Ramos (cell line): ENCODE measurements at regions not wholly inside any gene's neighbourhood (a gene's known extent, or its start where the extent isn't known, plus 50 kb on each side); places are given as distances from the start of the nearest gene placed in this dataset.
"Not testable (repeated sequence)": the region's sequence is repeated elsewhere in the genome, so short reads cannot be mapped to it uniquely, and the experiment has no call there.

Source experiments
- in situ Hi-C: fragments of 300-500 bp; cut with MboI; formaldehyde crosslinking; loops from one replicate; pipeline ENCODE4 v1.14.3; 2022; ENCODE audit warnings: low sequenced_read_pairs; ENCODE audit not compliant: unreplicated experiment

DNA sequence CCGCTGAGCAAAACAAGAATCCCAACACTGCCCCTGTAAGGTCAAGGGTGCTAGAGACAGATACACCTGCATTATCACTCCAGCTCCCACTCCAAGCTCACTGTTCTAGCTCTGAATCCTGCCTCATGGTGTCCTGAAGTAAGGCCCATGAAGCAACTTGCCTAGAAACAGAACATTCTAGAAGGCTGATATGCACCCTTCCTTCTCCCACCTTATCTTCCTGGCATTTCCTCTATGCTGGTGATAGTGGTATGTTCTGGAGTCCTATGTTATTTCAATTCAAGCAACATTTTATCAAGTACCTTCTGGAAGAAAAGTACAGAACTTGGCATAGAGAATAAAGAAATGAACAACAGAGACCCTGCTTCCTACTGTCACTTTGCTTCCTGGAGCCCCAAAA is 317.1 kb upstream of the KAZN start:
- in situ Hi-C loops: no loop called here

DNA sequence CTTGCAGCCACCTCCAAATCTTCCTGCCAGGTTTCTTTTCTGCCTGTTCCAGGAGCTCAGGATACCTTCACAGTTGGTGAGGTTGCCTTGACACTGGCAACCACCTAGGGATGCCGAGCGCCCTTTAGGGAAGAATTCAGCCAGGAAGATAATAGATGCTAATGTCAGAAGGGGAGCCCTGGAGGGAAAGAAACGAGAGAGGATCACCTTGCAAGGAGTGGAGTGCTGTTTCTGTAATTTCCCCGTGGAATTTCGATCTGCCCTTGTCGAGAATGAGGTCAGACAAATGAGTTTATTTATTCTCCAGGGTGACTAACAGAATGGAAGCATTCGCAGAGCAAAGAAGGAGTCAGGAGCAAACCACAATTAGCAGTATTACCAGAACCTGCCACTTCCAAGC is 315.8 kb upstream of the KAZN start:
- in situ Hi-C loops: no loop called here

DNA sequence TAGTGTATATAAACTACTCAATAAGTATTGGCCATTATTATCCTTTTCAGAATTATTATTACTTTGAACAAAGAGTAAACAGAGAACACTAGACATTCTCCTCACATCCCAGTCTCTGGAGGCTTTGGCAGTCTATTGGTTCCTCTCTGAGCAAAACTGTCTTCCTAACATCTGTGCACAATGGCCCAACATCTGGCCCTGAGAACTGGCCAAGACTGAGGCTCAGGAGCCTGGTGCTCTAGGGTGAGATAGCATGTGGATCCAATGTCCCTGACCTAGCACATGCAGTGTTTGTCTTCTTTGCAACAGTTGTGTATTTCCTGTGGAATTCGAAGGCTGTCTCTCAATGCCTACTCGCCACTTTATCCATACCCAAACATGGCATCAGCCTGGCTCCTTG is 313.2 kb upstream of the KAZN start:
- in situ Hi-C loops: no loop called here

DNA sequence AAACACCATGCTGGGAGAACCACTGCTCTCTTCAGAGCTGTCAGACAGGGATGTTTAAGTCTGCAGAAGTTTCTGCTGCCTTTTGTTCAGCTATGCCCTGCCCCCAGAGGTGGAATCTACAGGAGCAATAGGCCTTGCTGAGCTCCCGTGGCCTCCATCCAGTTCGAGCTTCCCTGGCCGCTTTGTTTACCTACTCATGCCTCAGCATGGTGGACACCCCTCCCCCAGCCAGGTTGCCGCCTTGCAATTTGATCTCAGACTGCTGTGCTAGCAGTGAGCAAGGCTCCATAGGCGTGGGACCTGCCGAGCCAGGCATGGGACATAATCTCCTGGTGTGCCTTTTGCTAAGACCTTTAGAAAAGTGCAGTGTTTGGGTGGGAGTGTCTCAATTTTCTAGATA is 307.3 kb upstream of the KAZN start:
- in situ Hi-C loops: not testable (repeated sequence)

DNA sequence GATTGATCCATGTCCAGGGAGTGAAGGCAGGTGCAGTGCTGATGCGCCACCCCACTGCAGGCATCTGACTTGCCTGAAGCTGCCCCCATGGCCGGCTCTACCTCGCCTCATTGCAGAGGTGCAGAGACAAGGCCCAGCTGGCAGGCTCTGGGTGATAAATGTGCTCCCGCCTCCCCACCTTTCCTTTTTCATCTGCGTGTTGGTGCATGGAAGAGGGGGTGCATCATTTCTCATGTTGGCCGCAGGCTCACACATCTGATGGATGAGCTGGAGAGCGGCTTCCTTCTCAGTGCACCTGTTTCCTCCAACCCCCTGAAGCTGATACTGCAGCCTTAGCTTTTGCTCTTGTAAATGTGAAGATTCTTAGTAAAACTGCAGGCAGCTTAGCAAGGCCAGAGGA is 306.0 kb upstream of the KAZN start:
- in situ Hi-C loops: no loop called here

DNA sequence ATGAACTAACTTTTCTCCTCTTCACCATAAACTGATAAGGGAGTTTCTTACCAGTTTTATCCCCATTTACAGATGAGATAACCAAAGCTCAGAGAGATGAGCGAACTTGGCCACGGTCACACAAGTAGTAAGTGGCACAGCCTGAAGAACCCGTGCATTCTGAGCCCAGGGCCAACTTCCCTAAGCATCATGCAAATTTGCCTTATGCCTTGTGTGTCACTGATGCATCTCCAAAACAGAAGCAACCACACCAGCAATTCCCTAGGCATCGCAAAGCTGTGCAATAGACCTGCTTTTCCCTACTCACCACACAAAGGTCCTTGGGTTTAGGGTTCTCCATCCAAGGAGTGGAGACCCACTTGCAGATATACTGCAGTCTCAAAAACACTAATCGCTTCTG is 304.5 kb upstream of the KAZN start:
- in situ Hi-C loops: no loop called here

DNA sequence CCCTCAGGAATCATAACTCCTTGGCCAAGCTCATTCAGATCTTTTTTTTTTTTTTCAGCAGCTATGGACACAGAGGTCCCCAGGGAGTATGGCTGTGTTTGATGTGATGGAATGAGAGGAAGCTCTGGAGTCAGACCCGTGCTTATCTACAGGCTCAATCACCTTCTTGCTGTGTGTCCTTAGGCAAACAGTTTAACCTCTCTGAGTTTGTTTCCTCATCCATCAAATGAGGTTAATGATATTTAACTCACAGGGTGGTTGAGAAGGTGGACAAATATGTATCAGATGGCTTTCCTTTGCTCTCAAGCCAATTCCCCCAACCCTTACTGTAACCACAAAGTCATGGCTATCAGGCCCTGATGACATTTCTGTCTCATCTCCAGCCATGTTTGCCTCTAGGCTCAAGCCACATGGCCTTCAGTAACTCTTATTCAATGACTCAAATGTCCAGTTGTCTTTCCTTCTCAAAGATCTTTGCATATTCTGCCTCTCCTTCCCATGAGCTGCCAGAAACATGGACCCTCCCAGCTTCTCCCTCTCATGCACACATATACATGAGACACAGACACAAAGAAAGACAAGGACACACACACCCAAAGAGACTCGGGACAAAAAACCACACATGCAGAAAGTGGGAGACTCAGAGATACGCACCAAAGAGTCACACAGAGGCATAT is 303.5 kb upstream of the KAZN start:
- in situ Hi-C loops: no loop called here

DNA sequence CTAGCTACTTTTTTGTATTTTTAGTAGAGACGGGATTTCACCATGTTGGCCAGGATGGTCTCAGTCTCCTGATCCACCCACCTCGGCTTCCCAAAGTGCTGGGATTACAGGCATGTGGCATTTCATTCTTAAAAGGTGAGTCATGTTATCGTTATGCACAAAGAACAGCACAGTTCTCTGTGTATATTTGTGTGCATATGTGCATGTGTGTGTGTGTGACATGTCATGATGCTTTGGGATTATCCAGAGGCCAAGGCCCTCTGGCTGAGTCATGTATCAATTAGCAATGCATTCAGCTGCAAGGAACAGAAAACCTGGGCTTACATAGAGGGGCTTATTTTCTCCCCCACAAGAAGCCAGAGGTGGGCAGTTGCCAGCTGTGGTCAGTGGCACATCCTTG is 301.7 kb upstream of the KAZN start:
- in situ Hi-C loops: no loop called here

DNA sequence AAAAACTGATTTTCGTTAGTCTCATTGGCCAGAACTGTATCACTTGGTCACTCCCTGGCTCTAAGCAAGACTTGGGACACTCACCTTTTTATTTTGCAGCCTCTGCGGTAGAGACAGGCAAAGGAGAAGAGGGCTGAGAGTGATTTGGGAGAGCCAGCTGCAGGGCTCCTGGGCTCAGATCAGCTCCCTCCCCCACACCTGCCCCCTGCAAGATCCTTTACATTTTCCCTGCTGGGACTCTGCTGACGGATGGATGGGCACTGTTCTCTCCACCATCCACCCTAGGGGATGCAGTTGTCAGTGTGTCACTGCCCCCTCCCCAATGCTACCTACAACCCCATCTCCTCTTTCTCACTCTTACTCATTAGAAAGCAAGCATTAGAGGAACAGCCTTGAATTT is 301.1 kb upstream of the KAZN start:
- in situ Hi-C loops: no loop called here

DNA sequence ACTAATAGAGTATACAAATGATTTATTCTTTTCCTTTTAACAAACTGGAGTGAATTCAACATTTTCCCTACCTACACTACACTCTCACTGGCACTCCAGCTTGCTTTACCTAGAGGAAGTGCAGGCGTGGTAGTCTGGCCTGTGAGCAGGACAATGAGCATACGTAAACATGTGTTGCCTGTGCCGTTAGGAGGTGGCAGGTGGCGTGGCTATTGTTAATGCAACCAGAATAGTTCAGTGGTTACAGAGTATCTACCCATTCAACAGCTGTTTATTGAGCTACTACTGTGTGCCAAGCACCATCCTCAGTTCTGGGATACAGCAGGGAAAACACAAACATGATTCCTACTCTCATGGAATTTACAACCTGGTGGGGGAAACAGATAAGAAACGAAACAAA is 299.7 kb upstream of the KAZN start:
- in situ Hi-C loops: no loop called here

DNA sequence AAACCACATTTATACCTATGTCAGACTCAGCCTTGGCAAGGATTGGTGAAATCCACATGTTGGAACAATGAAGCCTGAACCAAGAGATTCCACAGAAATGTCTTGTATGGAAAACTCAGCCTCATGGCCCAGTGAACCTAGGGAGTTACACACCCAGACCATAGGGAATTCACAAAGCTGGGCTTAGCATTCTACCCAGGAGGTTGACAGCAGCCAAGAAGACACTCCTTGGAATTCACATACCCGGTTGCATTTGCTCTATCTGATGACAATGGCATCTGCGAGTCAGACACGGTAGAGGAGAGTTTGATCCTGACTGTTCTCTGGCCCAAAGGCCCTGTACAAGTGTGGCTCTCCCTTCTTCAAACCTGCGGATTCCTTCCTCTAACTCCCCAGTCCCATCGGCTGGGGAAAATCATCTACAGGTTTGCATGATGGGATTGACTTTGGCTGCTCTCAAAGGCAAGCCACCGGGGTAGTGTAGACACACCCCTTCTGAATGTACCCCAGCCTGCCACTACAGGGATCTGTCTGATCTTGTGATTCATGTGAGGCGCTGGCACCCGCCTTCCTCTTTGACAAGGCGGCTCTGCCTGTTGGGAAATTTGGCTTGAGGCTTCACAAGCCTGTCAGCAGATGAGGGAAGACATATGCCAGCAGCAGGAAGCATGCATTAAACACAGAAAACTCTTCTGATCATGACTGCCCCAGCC is 297.3 kb upstream of the KAZN start:
- in situ Hi-C loops: no loop called here

DNA sequence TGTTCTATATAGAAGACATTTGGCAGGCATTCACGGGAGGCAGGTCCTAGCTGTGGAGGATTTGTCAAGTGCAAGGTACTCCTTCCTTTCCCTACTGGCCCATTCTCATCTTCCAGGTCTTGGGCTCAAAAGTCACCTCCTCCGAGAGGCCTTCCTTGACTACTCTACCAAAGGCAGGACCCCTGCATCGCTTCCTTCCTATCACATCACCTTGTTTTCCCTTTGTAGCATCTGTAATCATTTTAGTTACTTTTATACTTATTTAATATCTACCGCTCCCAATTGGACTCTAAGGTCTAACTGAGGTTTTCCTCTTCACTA is 296.8 kb upstream of the KAZN start:
- in situ Hi-C loops: no loop called here

DNA sequence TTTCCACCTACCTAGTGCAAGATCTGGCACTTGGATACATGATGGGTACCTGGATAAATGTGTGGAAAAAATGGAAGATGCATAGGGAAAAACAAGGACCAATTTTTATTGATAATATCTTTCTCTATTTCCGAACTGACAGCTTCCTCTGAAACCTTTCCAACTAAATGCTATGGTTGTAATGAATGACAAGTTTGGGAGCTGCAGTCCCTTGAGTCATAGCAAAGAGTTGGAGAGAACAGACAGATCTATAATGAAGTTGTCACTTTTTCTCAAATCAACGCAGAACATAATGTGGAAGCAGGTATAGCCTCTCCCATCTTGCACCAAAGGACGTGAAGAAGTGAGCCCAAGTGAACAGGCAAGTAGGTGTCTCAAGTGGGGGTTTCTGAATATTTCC is 296.5 kb upstream of the KAZN start:
- in situ Hi-C loops: no loop called here

DNA sequence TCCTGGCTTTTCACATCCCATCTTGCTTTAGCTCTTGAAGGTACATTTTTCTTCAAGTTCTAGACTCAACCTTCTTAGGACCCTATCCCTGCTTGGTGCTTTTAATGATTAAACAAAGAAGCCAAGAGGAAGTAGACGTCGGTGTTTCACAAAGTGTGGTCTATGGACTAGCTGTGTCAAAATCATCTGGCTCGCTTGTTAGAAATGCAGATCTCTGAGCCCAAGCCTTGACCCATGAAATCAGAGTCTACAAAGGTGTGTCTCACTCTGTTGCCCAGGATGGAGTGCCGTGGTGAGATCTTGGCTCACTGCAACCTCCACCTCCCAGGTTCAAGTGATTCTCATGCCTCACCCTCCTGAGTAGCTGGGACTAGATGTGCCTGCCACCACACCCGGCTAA is 295.5 kb upstream of the KAZN start:
- in situ Hi-C loops: no loop called here

DNA sequence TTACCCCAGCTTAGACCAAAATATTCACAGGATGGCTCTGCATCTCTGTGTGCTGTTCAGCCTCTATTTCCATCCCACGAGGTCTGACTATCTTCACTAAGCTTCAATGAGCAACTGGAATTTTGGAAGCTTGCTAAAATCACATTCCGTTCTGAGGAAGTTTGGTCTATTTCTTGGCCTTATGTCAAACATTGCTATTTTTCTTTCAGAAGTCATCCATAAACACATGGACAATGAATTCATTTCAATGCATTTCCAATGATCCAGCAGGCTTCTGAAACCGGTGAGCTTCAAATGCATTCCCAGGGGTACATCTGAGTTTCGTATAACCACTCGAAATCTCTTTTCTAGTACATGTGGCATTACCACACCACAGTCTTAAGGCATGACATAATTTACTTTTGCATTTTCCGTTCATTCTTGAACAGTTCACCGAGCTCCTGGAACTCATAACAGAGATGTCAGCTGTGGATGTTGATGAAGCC is 294.1 kb upstream of the KAZN start:
- in situ Hi-C loops: no loop called here

DNA sequence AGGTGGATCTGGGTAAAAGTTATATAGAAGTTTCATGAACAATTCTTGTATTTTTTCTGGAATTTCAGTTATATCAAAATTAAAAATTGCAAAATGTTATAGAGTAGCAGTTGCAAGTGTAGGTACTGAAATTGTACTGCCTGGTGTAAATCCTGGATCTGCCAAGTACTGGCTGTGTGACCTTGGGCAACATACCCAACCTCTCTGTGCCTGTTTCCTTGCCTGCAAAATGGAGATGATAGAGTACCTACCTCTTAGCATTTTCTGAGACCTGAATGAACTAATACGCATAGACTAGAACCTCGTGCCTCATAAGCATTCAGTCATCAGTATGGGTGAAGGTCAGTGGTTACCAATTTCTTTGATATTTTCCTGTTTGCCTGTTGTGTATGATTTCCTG is 290.0 kb upstream of the KAZN start:
- in situ Hi-C loops: no loop called here

DNA sequence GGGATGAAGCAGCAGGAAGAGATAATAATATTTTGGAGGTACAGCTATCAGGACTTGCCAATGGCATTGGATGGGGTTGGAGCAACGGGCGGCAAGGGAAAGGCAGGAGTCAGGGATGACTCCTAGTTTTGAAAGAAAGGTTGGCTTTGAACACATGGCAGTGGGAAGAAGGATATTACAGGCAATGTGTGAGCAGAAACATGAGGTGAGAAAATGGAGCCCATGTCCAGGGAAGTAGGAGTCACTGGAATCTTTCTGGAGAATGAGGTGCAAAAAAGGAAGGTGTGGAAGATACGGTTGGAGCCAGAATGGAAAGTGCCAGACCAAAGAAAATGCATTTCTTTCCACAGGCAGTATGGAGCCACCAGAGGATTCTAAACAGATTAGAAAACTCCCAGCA is 288.5 kb upstream of the KAZN start:
- in situ Hi-C loops: no loop called here

DNA sequence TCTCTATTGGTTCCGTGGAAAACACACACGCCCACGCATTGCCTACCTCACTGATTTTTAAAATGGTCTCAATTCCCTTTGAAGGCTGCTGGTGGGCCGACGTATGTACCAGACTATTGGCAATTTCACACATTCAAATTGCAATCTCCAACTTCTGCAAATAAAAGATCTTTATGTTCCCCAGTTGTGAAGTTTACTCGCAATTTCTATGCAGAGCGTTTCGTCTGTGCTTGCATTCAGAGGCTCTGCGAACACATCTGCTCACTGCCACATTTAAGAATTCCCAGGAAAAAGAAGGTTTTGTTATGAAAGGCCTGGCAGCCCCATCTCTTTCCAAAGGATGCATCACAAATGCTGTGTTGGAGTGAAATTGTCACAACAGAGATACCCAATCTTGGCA is 288.0 kb upstream of the KAZN start:
- in situ Hi-C loops: no loop called here

DNA sequence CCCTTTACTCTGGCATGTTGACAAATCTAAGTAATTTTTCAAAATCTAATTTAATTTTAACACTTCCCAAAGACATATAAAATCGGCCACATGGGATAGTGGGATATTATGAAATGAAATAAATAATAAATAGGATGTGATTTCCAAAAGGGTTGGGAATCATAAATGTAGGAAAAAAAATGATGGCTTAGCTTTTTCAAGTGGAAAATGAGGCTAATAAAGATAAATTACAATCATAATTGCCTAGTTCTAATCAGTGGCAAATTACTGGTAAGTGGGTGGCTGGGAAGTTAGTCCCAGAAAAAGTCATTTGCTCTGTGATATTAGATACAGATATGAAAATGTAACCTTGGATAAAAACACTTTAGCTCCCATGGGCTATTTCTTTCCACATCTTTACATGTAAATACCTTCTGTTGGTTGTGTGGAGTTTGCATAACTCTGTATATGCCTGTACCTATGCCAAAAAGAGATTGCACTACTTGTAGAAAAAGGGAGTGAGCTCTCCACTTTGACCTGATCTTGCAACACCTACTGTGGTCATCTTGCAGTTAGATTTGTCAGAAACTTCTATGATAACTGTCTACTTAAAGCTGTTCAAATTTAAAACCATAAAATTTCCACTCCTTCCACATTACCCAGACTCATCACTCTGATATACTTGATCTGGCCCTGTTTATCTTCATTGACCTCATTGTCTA is 284.6 kb upstream of the KAZN start:
- in situ Hi-C loops: no loop called here

DNA sequence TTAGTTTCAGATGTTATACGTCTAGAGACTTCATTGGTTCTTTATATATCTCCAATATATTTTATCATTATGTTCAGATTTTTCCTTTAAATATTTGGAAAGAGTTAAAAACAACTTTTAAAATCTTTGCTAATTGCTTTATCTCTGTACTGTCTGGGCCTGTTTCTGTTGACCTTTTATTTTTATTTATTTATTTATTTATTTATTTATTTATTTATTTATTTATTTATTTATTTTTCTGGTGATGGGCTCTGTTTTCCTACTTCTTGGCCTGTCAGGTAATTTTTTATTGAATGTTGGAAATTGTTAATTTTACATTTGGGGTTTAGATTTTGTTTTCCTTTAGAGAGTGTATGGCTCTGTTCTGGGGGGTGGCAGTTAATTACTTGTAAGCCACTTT is 279.7 kb upstream of the KAZN start:
- in situ Hi-C loops: no loop called here

DNA sequence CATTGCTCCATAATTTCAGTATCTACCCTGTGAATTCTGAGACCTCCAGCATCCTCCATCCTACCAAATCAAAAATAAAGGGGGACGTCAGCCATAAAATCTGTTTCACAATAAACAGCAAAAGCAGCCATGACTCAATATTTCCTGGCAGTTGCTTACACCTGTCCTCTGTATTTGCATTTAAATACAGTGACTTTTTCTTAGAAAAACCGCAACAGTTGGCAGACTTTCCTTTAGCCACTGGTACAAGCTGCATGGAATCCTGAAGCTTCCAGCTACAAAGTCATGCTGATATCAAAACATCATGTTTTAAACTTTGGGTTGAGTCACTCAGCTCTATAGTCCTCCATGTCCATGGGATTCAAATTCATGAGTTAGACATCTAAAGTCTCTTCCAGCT is 278.0 kb upstream of the KAZN start:
- in situ Hi-C loops: no loop called here

DNA sequence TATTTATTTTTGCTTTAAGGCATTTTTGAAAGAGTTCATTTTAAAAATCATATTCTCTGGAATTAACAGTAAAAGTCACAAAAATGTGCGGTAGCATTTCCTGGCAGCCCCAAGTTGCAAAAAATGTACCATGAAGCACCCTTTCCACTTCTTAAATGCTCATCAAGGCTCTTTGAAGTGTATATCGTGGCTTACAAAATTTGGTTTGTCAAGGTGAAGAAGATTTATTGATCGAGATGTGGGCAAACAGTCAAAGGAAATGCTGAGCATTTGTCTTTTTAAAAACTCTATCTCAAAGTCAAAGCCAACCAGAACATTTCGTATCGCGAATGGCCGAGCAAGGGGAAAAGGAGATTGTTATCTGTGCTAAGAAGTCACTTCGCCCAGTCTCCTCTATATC is 277.5 kb upstream of the KAZN start:
- in situ Hi-C loops: no loop called here
